HFF-Myc (cell line): ENCODE measurements at regions not wholly inside any gene's neighbourhood (a gene's known extent, or its start where the extent isn't known, plus 50 kb on each side); places are given as distances from the start of the nearest gene placed in this dataset.

Experiments used
- DNase-seq: peaks from one replicate; pipeline ENCODE4 v3.0.0-alpha.2; 2011; ENCODE audit warnings: low read depth; ENCODE audit errors: extremely low read depth
- H3K4me3 ChIP-seq: replicated peaks from 2 replicates; pipeline ENCODE4 v1.5.1; 2011; ENCODE audit warnings: low read depth, mild to moderate bottlenecking, control low read depth, low read length
- CTCF ChIP-seq: IDR thresholded peaks from 2 replicates; pipeline ENCODE4 v1.5.1; 2012; ENCODE audit warnings: mild to moderate bottlenecking, low read depth, low read length, control low read depth; ENCODE audit errors: missing control alignments

GRCh38 chr1:34511802-34512201 lies 243.0 kb upstream of the GJB5 start:
- H3K4me3 ChIP-seq, result no peak overlapping the region
- TF ChIP-seq CTCF, result no peak
- no peak for DNase-seq

GRCh38 chr1:34518146-34518699 lies 236.6 kb upstream of the GJB5 start:
- H3K4me3 ChIP-seq, result no peak overlapping the region
- no peak for TF ChIP-seq CTCF
- DNase-seq, result no peak

- no peak overlapping the region for H3K4me3 ChIP-seq
- no peak for DNase-seq
These were observed 234.7 kb upstream of the GJB5 start for GRCh38 chr1:34520111-34520510.

GRCh38 chr1:34524783-34525182 lies 230.1 kb upstream of the GJB5 start:
- no peak for DNase-seq
- no peak overlapping the region for H3K4me3 ChIP-seq
- no peak for TF ChIP-seq CTCF

More at GRCh38 chr1:34520111-34520510, 234.7 kb upstream of the GJB5 start:
- no peak for TF ChIP-seq CTCF

GRCh38 chr1:34529935-34530859 lies 224.7 kb upstream of the GJB5 start:
- H3K4me3 ChIP-seq, result no peak overlapping the region
- no peak for TF ChIP-seq CTCF
- no peak for DNase-seq

- no peak overlapping the region for H3K4me3 ChIP-seq
- no peak for DNase-seq
- TF ChIP-seq CTCF, result no peak
These were observed 222.7 kb upstream of the GJB5 start for GRCh38 chr1:34532113-34532512.
